SK-N-SH (cell line): ENCODE measurements at regions not wholly inside any gene's neighbourhood (a gene's known extent, or its start where the extent isn't known, plus 50 kb on each side); places are given as distances from the start of the nearest gene placed in this dataset.

Experiments
- CTCF ChIA-PET: fragments of 300-600, 350-600 bp; formaldehyde crosslinking; extraction: SDS; loops from one replicate; lab custom pipeline; 2021; lab: Yijun Ruan, JAX
- POLR2A ChIA-PET: fragments of 350-600 bp; sonication (Branson Sonifier 250); formaldehyde crosslinking; extraction: SDS; loops from one replicate; lab custom pipeline; 2020; ENCODE audit warnings: antibody characterized with exemption, inconsistent platforms; lab: Yijun Ruan, JAX
- DNase-seq: peaks from one replicate; pipeline ENCODE4 v3.0.0; 2012
- H2AFZ ChIP-seq: fragments of 200-600 bp; sonication (generic); 2 replicates; pipeline ENCODE4 v1.8.1; 2016; ENCODE audit warnings: antibody characterized with exemption, mild to moderate bottlenecking, low read depth
- H3F3A ChIP-seq: fragments of 200-600 bp; sonication (generic); replicated peaks from 2 replicates; pipeline ENCODE3; 2016; ENCODE audit warnings: antibody characterized with exemption, mild to moderate bottlenecking; ENCODE audit not compliant: insufficient read depth
- H3K27ac ChIP-seq, 2 experiments: fragments of 200-500 bp in 1 of 2; fragments of 200-600 bp in 1 of 2; sonication (Bioruptor generic) in 1 of 2; sonication (generic), shearing (Covaris generic) in 1 of 2; 2 replicates each; pipeline versions ENCODE4 v1.5.1 to v1.6.1; 2014 to 2016; ENCODE audit warnings: low read depth in 2 of 2, inconsistent platforms in 1 of 2, low read length in 1 of 2, mild to moderate bottlenecking in 1 of 2, mixed read lengths in 1 of 2
- H3K27me3 ChIP-seq: fragments of 200-600 bp; sonication (generic), shearing (Covaris generic); 2 replicates; pipeline ENCODE4 v1.6.1; 2016; ENCODE audit warnings: mixed run types; ENCODE audit not compliant: insufficient read depth
- H3K36me3 ChIP-seq, 2 experiments: fragments of 200-500 bp in 1 of 2; fragments of 200-600 bp in 1 of 2; sonication (Bioruptor generic) in 1 of 2; sonication (generic) in 1 of 2; replicated peaks in 1 of 2; 2 replicates each; pipeline versions ENCODE3 to v1.5.1; 2014 to 2016; ENCODE audit warnings: low read length in 1 of 2, mild to moderate bottlenecking in 1 of 2; ENCODE audit not compliant: insufficient read depth in 2 of 2, control insufficient read depth in 1 of 2
- H3K4me1 ChIP-seq, 2 experiments: fragments of 200-500 bp in 1 of 2; fragments of 200-600 bp in 1 of 2; sonication (Bioruptor generic) in 1 of 2; sonication (generic), shearing (Covaris generic) in 1 of 2; 2 replicates each; pipeline versions ENCODE4 v1.5.1 to v1.6.1; 2014 to 2016; ENCODE audit warnings: low read depth in 1 of 2, low read length in 1 of 2, mixed run types in 1 of 2; ENCODE audit not compliant: insufficient read depth in 2 of 2, control insufficient read depth in 1 of 2
- H3K4me2 ChIP-seq: fragments of 200-600 bp; sonication (generic), shearing (Covaris generic); 2 replicates; pipeline ENCODE4 v1.6.1; 2017; ENCODE audit warnings: mixed run types
- H3K4me3 ChIP-seq, 2 experiments: fragments of 200-500 bp in 1 of 2; fragments of 200-600 bp in 1 of 2; sonication (Bioruptor generic) in 1 of 2; sonication (generic), shearing (Covaris generic) in 1 of 2; 2 replicates each; pipeline versions ENCODE4 v1.5.1 to v1.8.1; 2014 to 2016; ENCODE audit warnings: low read depth in 2 of 2, inconsistent platforms in 1 of 2, low read length in 1 of 2, mild to moderate bottlenecking in 1 of 2, mixed read lengths in 1 of 2, moderate library complexity in 1 of 2
- H3K79me2 ChIP-seq: fragments of 200-600 bp; sonication (generic); 2 replicates; pipeline ENCODE4 v1.8.1; 2017; ENCODE audit warnings: mild to moderate bottlenecking; ENCODE audit not compliant: insufficient read depth
- H3K9ac ChIP-seq: fragments of 200-600 bp; sonication (generic); 2 replicates; pipeline ENCODE4 v1.6.1; 2017; ENCODE audit warnings: mixed run types
- H3K9me2 ChIP-seq: fragments of 200-600 bp; sonication (generic); 2 replicates; pipeline ENCODE4 v1.6.1; 2017; ENCODE audit warnings: mixed run types
- H3K9me3 ChIP-seq: fragments of 200-600 bp; sonication (generic); 2 replicates; pipeline ENCODE4 v1.6.1; 2017; ENCODE audit warnings: mixed run types, mild to moderate bottlenecking, moderate library complexity
- H4K20me1 ChIP-seq: fragments of 200-600 bp; sonication (generic); 2 replicates; pipeline ENCODE4 v1.6.1; 2017; ENCODE audit warnings: mild to moderate bottlenecking, mixed run types; ENCODE audit not compliant: insufficient read depth
- CHD2 ChIP-seq: fragments of 150-350 bp; IDR thresholded peaks from 2 replicates; pipeline ENCODE4 v1.6.1; 2018; ENCODE audit warnings: low read length; ENCODE audit not compliant: partially characterized antibody
- FOXJ3 ChIP-seq: sonication (generic); formaldehyde crosslinking; IDR thresholded peaks from 2 replicates; pipeline ENCODE4 v1.5.1; 2020; ENCODE audit warnings: mild to moderate bottlenecking, missing genetic modification reagents
- FOXM1 ChIP-seq: IDR thresholded peaks from 2 replicates; pipeline ENCODE4 v1.4.0; 2012; ENCODE audit warnings: low read depth, mild to moderate bottlenecking
- GABPA ChIP-seq: IDR thresholded peaks from 2 replicates; pipeline ENCODE4 v1.4.0; 2012; ENCODE audit warnings: low read depth, mild to moderate bottlenecking
- GATA2 ChIP-seq: sonication (generic); formaldehyde crosslinking; IDR thresholded peaks from 2 replicates; pipeline ENCODE4 v1.5.0; 2020; ENCODE audit warnings: mild to moderate bottlenecking, missing genetic modification reagents
- JUND ChIP-seq: IDR thresholded peaks from 2 replicates; pipeline ENCODE4 v1.4.0; 2012
- MEF2A ChIP-seq: IDR thresholded peaks from 2 replicates; pipeline ENCODE4 v1.4.0; 2012; ENCODE audit warnings: low read depth, borderline replicate concordance
- NRF1 ChIP-seq: IDR thresholded peaks from 2 replicates; pipeline ENCODE4 v1.6.1; 2012; ENCODE audit warnings: low read depth, mild to moderate bottlenecking, low read length
- POLR2AphosphoS5 ChIP-seq: IDR thresholded peaks from 2 replicates; pipeline ENCODE4 v1.6.1; 2012; ENCODE audit warnings: low read depth, low read length
- RAD21 ChIP-seq: IDR thresholded peaks from 2 replicates; pipeline ENCODE4 v1.6.1; 2012; ENCODE audit warnings: mild to moderate bottlenecking, low read length
- RCOR1 ChIP-seq: fragments of 150-350 bp; IDR thresholded peaks from 2 replicates; pipeline ENCODE4 v1.6.1; 2017; ENCODE audit warnings: antibody characterized with exemption, low read length
- TAF1 ChIP-seq: IDR thresholded peaks from 2 replicates; pipeline ENCODE4 v1.6.1; 2012; ENCODE audit warnings: low read depth, mild to moderate bottlenecking, low read length, moderate library complexity, borderline replicate concordance
- TCF12 ChIP-seq: IDR thresholded peaks from 2 replicates; pipeline ENCODE4 v1.4.0; 2012
- YY1 ChIP-seq: IDR thresholded peaks from 2 replicates; pipeline ENCODE4 v1.4.0; 2012; ENCODE audit warnings: low read depth, mild to moderate bottlenecking
- WGBS: methylation state at CpG from one replicate; pipeline ENCODE4 v1.1.6; 2017; ENCODE audit warnings: low lambda C conversion rate; 5-methylcytosine and 5-hydroxymethylcytosine counted together
- TF ChIP-seq, protein P1 (sequence below): IDR thresholded peaks from 2 replicates; pipeline ENCODE4 v1.4.0; 2012; ENCODE audit warnings: low read depth, borderline replicate concordance
- TF ChIP-seq, protein P2 (sequence below): IDR thresholded peaks from 2 replicates; pipeline ENCODE4 v1.4.0; 2012; ENCODE audit warnings: low read depth
- TF ChIP-seq, protein P3 (sequence below): IDR thresholded peaks from 2 replicates; pipeline ENCODE4 v1.6.1; 2012; ENCODE audit warnings: mild to moderate bottlenecking, low read depth, low read length, moderate library complexity
- TF ChIP-seq, protein P4 (sequence below): IDR thresholded peaks from 2 replicates; pipeline ENCODE4 v1.4.0; 2012; ENCODE audit warnings: low read depth, borderline replicate concordance

DNA sequence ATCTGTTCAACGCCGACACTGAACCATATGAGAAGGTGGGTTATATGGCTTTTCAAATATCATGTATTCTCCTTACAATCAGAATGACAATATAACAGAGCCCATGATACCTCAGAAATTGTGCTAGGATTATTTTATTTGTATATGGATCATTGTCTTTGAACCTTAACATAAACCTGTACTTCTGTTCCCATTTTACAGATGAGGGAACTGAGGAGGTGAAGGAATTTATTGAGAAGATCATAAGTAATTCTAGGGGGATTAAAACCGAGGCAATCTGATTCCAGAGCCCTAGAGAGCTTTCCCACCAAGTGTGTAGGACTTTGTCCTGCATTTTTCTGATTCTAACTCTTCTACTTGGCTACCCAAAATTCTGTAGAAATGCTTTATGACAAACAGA, 279.8 kb upstream of the FANCL start:
- H3K36me3 ChIP-seq, result no peaks in the 10 kb centered on the region
- no peaks in the 10 kb centered on the region for H3K9me3 ChIP-seq
- ChIA-PET POLR2A (no interaction called here), CTCF (no interaction called here)
- no peak overlapping the region for H2AFZ ChIP-seq
- H3K4me1 ChIP-seq, result peaks cover 0 to 8% of the 10 kb centered on the region in 2 experiments; a peak in 2 of 4 replicates
- H4K20me1 ChIP-seq, result no peaks in the 10 kb centered on the region
- no peaks in the 10 kb centered on the region for H3F3A ChIP-seq
- no peaks in the 10 kb centered on the region; the same call in 1 of the 2 replicates for H3K27me3 ChIP-seq
- 66% methylated on average over 3 of the region's 3 CpGs for WGBS
- DNase-seq, result no peak
- H3K9ac ChIP-seq, result no peak overlapping the region
- no peak for TF ChIP-seq NRF1
- TF ChIP-seq RAD21, result no peak
- TF ChIP-seq YY1, result no peak
- TF ChIP-seq JUND, result no peak
- no peak for TF ChIP-seq CHD2
- no peak for TF ChIP-seq FOXM1
- TF ChIP-seq, protein P1, sequence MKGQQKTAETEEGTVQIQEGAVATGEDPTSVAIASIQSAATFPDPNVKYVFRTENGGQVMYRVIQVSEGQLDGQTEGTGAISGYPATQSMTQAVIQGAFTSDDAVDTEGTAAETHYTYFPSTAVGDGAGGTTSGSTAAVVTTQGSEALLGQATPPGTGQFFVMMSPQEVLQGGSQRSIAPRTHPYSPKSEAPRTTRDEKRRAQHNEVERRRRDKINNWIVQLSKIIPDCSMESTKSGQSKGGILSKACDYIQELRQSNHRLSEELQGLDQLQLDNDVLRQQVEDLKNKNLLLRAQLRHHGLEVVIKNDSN, result no peak
- TF ChIP-seq, protein P2, sequence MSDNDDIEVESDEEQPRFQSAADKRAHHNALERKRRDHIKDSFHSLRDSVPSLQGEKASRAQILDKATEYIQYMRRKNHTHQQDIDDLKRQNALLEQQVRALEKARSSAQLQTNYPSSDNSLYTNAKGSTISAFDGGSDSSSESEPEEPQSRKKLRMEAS, result no peak
- no peak for TF ChIP-seq TAF1
- TF ChIP-seq, protein P3, sequence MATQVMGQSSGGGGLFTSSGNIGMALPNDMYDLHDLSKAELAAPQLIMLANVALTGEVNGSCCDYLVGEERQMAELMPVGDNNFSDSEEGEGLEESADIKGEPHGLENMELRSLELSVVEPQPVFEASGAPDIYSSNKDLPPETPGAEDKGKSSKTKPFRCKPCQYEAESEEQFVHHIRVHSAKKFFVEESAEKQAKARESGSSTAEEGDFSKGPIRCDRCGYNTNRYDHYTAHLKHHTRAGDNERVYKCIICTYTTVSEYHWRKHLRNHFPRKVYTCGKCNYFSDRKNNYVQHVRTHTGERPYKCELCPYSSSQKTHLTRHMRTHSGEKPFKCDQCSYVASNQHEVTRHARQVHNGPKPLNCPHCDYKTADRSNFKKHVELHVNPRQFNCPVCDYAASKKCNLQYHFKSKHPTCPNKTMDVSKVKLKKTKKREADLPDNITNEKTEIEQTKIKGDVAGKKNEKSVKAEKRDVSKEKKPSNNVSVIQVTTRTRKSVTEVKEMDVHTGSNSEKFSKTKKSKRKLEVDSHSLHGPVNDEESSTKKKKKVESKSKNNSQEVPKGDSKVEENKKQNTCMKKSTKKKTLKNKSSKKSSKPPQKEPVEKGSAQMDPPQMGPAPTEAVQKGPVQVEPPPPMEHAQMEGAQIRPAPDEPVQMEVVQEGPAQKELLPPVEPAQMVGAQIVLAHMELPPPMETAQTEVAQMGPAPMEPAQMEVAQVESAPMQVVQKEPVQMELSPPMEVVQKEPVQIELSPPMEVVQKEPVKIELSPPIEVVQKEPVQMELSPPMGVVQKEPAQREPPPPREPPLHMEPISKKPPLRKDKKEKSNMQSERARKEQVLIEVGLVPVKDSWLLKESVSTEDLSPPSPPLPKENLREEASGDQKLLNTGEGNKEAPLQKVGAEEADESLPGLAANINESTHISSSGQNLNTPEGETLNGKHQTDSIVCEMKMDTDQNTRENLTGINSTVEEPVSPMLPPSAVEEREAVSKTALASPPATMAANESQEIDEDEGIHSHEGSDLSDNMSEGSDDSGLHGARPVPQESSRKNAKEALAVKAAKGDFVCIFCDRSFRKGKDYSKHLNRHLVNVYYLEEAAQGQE, result no peak
- no peak for TF ChIP-seq GATA2 (CRISPR knock-in tag)
- TF ChIP-seq MEF2A, result no peak
- TF ChIP-seq, protein P4, sequence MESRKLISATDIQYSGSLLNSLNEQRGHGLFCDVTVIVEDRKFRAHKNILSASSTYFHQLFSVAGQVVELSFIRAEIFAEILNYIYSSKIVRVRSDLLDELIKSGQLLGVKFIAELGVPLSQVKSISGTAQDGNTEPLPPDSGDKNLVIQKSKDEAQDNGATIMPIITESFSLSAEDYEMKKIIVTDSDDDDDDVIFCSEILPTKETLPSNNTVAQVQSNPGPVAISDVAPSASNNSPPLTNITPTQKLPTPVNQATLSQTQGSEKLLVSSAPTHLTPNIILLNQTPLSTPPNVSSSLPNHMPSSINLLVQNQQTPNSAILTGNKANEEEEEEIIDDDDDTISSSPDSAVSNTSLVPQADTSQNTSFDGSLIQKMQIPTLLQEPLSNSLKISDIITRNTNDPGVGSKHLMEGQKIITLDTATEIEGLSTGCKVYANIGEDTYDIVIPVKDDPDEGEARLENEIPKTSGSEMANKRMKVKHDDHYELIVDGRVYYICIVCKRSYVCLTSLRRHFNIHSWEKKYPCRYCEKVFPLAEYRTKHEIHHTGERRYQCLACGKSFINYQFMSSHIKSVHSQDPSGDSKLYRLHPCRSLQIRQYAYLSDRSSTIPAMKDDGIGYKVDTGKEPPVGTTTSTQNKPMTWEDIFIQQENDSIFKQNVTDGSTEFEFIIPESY, result no peak
- TF ChIP-seq GABPA, result no peak
- no peak for TF ChIP-seq FOXJ3
- no peak for TF ChIP-seq RCOR1
- no peak for TF ChIP-seq TCF12
- no peak for TF ChIP-seq POLR2AphosphoS5
- no peaks in the 10 kb centered on the region for H3K79me2 ChIP-seq
- H3K4me3 ChIP-seq, result no peak overlapping the region
- H3K4me2 ChIP-seq, result no peak overlapping the region
- no peak overlapping the region for H3K27ac ChIP-seq
- no peaks in the 10 kb centered on the region for H3K9me2 ChIP-seq
